RWPE2 (cell line): ENCODE measurements at regions not wholly inside any gene's neighbourhood (a gene's known extent, or its start where the extent isn't known, plus 50 kb on each side); places are given as distances from the start of the nearest gene placed in this dataset.

ENCODE experiments used
- ATAC-seq: fragments of 200-7000 bp; cut with Tn5 transposase; 3 replicates; pipeline ENCODE4 v1.9.1; 2021; ENCODE audit warnings: low read depth
- DNase-seq: peaks from one replicate; pipeline ENCODE4 v3.0.0-alpha.2; 2020; ENCODE audit warnings: low spot score
- H3K27ac ChIP-seq: fragments of 450-650 bp; 2 replicates; pipeline ENCODE4 v1.5.1; 2017; ENCODE audit warnings: mild to moderate bottlenecking; ENCODE audit not compliant: poor library complexity, severe bottlenecking
- H3K27me3 ChIP-seq: fragments of 250-450 bp; sonication (Bioruptor Pico); 2 replicates; pipeline ENCODE4 v1.5.1; 2021; ENCODE audit warnings: mild to moderate bottlenecking, moderate library complexity; ENCODE audit not compliant: insufficient read depth, poor library complexity, severe bottlenecking
- H3K36me3 ChIP-seq: fragments of 250-450 bp; sonication (Bioruptor Pico); 2 replicates; pipeline ENCODE4 v1.5.1; 2020; ENCODE audit warnings: low read depth, mild to moderate bottlenecking, moderate library complexity
- H3K4me1 ChIP-seq: fragments of 250-450 bp; sonication (Bioruptor Pico); 2 replicates; pipeline ENCODE4 v1.5.1; 2021; ENCODE audit warnings: mild to moderate bottlenecking, moderate library complexity; ENCODE audit not compliant: insufficient read depth, poor library complexity, severe bottlenecking
- H3K4me3 ChIP-seq: fragments of 250-450 bp; sonication (Bioruptor Pico); 2 replicates; pipeline ENCODE4 v1.5.1; 2021; ENCODE audit warnings: mild to moderate bottlenecking, moderate library complexity; ENCODE audit not compliant: severe bottlenecking
- H3K9me3 ChIP-seq: fragments of 250-450 bp; sonication (Bioruptor Pico); 2 replicates; pipeline ENCODE4 v1.5.1; 2021; ENCODE audit warnings: mild to moderate bottlenecking, moderate library complexity; ENCODE audit not compliant: severe bottlenecking
- CTCF ChIP-seq: fragments of 450-650 bp; IDR thresholded peaks from one replicate; pipeline ENCODE4 v1.5.1; 2017; ENCODE audit warnings: mild to moderate bottlenecking, moderate library complexity; ENCODE audit not compliant: poor library complexity, severe bottlenecking

DNA sequence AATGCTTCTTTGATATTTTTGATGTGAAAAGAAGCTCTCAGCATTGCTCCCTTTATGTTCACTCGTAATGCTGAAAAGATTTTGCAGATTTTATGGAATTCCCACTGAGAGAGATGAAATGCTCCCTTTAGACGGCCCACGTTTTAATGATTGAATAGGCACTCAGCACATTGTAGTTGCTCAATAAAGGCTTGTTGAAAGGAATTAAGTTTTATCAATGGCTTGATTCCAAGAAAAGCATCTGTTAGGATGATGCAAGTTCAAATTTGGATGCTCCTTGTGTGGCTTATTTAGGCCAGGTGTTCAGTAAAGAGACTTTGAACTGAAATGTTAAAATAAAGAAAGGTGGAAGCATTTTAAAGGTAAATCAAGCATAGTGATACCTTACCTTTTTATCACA is 725.1 kb downstream of the EPHA4 start:
- ATAC-seq (no peak), DNase-seq (no peak)
- H3K4me1 ChIP-seq = peaks cover 12% of the 10 kb centered on the region
- peak overlapping the region; percentile 57 for H3K27ac ChIP-seq
- H3K27me3 ChIP-seq = no peaks in the 10 kb centered on the region
- no peak for TF ChIP-seq CTCF
- H3K4me3 ChIP-seq = no peak overlapping the region
- no peaks in the 10 kb centered on the region for H3K36me3 ChIP-seq
- H3K9me3 ChIP-seq = no peaks in the 10 kb centered on the region

GRCh38 chr2:220847589-220847988 is 724.5 kb downstream of the EPHA4 start:
- DNase-seq = peak; percentile 69
- TF ChIP-seq CTCF = no peak
- no peaks in the 10 kb centered on the region for H3K36me3 ChIP-seq
- peak overlapping the region; percentile 57 for H3K27ac ChIP-seq
- H3K9me3 ChIP-seq = no peaks in the 10 kb centered on the region
- no peaks in the 10 kb centered on the region for H3K27me3 ChIP-seq
- peak; percentile 95 for ATAC-seq
- no peak overlapping the region for H3K4me3 ChIP-seq
- H3K4me1 ChIP-seq = peaks cover 12% of the 10 kb centered on the region

DNA sequence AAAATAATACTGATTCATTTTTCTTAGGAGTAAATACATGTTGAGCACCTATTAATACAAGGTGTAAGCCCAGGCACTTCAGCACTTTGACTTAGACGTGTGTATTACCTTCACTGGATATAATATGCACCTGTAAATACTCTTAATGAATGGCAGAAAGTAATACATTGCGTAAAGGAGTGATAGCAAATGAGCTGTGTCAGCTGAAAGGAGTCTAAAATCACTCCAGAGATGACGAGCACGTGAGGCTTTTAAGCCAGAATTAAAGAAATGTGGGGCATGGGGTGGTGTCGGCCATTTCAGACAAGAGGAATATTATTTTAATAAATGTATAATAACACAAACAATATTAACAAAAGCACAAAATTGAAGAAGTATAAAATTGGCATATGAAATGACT is 722.7 kb downstream of the EPHA4 start:
- ATAC-seq = no peak
- Histone ChIP-seq H3K9me3 (no peaks in the 10 kb centered on the region), H3K4me1 (peaks cover 12% of the 10 kb centered on the region), H3K27ac (no peak overlapping the region), H3K36me3 (no peaks in the 10 kb centered on the region), H3K27me3 (no peaks in the 10 kb centered on the region), H3K4me3 (no peak overlapping the region)
- no peak for DNase-seq
- no peak for TF ChIP-seq CTCF

GRCh38 chr2:220850116-220850515 is 722.0 kb downstream of the EPHA4 start:
- Histone ChIP-seq H3K9me3 (no peaks in the 10 kb centered on the region), H3K27ac (no peak overlapping the region), H3K4me3 (no peak overlapping the region), H3K4me1 (peaks cover 14% of the 10 kb centered on the region), H3K36me3 (no peaks in the 10 kb centered on the region), H3K27me3 (no peaks in the 10 kb centered on the region)
- no peak for TF ChIP-seq CTCF
- DNase-seq = no peak
- no peak for ATAC-seq

- TF ChIP-seq CTCF = no peak
- H3K27ac ChIP-seq = no peak overlapping the region
- no peaks in the 10 kb centered on the region for H3K36me3 ChIP-seq
- H3K4me3 ChIP-seq = no peak overlapping the region
- H3K9me3 ChIP-seq = no peaks in the 10 kb centered on the region
- ATAC-seq (peak; percentile 67), DNase-seq (no peak)
- peaks cover 3% of the 10 kb centered on the region for H3K4me1 ChIP-seq
- H3K27me3 ChIP-seq = no peaks in the 10 kb centered on the region
Measured at GRCh38 chr2:220855296-220855695, 716.8 kb downstream of the EPHA4 start.
